OCI-LY3 (cell line): ENCODE measurements at regions not wholly inside any gene's neighbourhood (a gene's known extent, or its start where the extent isn't known, plus 50 kb on each side); places are given as distances from the start of the nearest gene placed in this dataset.

Experiments used
- EZH2phosphoT487 ChIP-seq: fragments of 200-600 bp; shearing (Covaris generic); IDR thresholded peaks from 2 replicates; pipeline ENCODE4 v1.6.1; 2018; ENCODE audit warnings: antibody characterized with exemption, mixed run types, low read depth
- TF ChIP-seq, protein P1 (sequence below): fragments of 200-600, 300-600 bp; sonication (generic); IDR thresholded peaks from 2 replicates; pipeline ENCODE4 v1.5.1; 2014; ENCODE audit warnings: antibody characterized with exemption, low read length, low read depth

DNA sequence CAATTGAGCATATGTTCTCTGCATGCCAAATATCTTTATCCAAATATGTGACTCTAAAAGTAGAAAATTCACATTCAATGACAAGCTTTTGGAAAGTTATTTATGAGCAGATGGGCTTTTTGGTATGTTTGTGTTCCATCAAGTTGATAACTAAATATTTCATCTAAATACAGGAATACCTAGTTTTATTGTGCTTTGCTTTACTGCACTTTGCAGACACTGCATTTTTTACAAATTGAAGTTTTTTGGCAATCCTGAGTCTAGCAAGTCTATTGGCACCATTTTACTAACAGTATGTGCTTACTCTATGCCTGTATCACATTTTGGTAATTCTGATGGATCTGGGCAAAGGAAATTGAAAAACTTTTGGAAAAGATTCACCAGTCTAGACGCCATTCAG lies 133.8 kb downstream of the ATXN7L3B start:
- TF ChIP-seq, protein P1, sequence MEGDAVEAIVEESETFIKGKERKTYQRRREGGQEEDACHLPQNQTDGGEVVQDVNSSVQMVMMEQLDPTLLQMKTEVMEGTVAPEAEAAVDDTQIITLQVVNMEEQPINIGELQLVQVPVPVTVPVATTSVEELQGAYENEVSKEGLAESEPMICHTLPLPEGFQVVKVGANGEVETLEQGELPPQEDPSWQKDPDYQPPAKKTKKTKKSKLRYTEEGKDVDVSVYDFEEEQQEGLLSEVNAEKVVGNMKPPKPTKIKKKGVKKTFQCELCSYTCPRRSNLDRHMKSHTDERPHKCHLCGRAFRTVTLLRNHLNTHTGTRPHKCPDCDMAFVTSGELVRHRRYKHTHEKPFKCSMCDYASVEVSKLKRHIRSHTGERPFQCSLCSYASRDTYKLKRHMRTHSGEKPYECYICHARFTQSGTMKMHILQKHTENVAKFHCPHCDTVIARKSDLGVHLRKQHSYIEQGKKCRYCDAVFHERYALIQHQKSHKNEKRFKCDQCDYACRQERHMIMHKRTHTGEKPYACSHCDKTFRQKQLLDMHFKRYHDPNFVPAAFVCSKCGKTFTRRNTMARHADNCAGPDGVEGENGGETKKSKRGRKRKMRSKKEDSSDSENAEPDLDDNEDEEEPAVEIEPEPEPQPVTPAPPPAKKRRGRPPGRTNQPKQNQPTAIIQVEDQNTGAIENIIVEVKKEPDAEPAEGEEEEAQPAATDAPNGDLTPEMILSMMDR: no peak
- TF ChIP-seq EZH2phosphoT487: no peak
